ENCODE measurements at regions not wholly inside any gene's neighbourhood (a gene's known extent, or its start where the extent isn't known, plus 50 kb on each side); places are given as distances from the start of the nearest gene placed in this dataset.

GRCh38 chr4:45292844-45293243 lies 566.5 kb upstream of the GNPDA2 start:
- peaks cover 0 to 13% (median 4%) of the 10 kb centered on the region in 4 donors for H3K4me1 ChIP-seq
- no peaks in the 10 kb centered on the region for H3K36me3 ChIP-seq
- no peak overlapping the region for H3K4me3 ChIP-seq
- intact Hi-C loops (cut with DNase I; ENCODE audit: low total_unique reads) = no loop called here
- no peak for DNase-seq
- TF ChIP-seq POLR2A (IDR thresholded peaks at IDR 0.05) (no peak), POLR2AphosphoS5 (IDR thresholded peaks at IDR 0.05) (no peak), EP300 (IDR thresholded peaks at IDR 0.05) (no peak), CTCF (IDR thresholded peaks at IDR 0.05) (no peak)
- H3K27me3 ChIP-seq = no peaks in the 10 kb centered on the region
- peaks cover 0 to 10% (median 0%) of the 10 kb centered on the region in 4 donors for H3K9me3 ChIP-seq
- WGBS, 5 donors = 92 to 96% (median 93%) methylated on average over 4 of the region's 4 CpGs
- no peak overlapping the region for H3K27ac ChIP-seq

GRCh38 chr4:45284400-45285085 lies 558.2 kb upstream of the GNPDA2 start:
- H3K9me3 ChIP-seq = peaks cover 0 to under 1% (median 0%) of the 10 kb centered on the region in 4 donors
- WGBS, 5 donors = 84 to 89% (median 87%) methylated on average over 10 to 14 of the region's 14 CpGs

GRCh38 chr4:45283352-45283751 lies 557.0 kb upstream of the GNPDA2 start:
- peak in 1 of 2 donors; percentile 21 for DNase-seq
- H3K4me3 ChIP-seq = no peak overlapping the region
- WGBS, 5 donors = 79 to 86% (median 82%) methylated on average over 6 to 7 of the region's 7 CpGs

More at GRCh38 chr4:45284400-45285085, 558.2 kb upstream of the GNPDA2 start:
- Histone ChIP-seq H3K4me3 (no peak overlapping the region), H3K27me3 (no peaks in the 10 kb centered on the region), H3K27ac (no peak overlapping the region), H3K4me1 (no peaks in the 10 kb centered on the region), H3K36me3 (no peaks in the 10 kb centered on the region)
- TF ChIP-seq CTCF (IDR thresholded peaks at IDR 0.05) = no peak
- no peak for TF ChIP-seq POLR2A (IDR thresholded peaks at IDR 0.05)
- TF ChIP-seq EP300 (IDR thresholded peaks at IDR 0.05) = no peak
- intact Hi-C loops (cut with DNase I; ENCODE audit: low total_unique reads) = no loop called here
- DNase-seq = peak in 1 of 2 donors; percentile 21

GRCh38 chr4:45280121-45280520 lies 553.8 kb upstream of the GNPDA2 start:
- whole genome bisulfite sequencing, 5 donors = 79 to 92% (median 88%) methylated on average over 1 of the region's 1 CpG
- intact Hi-C loops (cut with DNase I; ENCODE audit: low total_unique reads) = no loop called here
- H3K27me3 ChIP-seq = no peaks in the 10 kb centered on the region
- no peaks in the 10 kb centered on the region for H3K9me3 ChIP-seq
- no peak for DNase-seq
- TF ChIP-seq EP300 (IDR thresholded peaks at IDR 0.05) (no peak), POLR2A (IDR thresholded peaks at IDR 0.05) (no peak), CTCF (IDR thresholded peaks at IDR 0.05) (no peak), POLR2AphosphoS5 (IDR thresholded peaks at IDR 0.05) (no peak)
- no peak overlapping the region for H3K27ac ChIP-seq
- H3K36me3 ChIP-seq = no peaks in the 10 kb centered on the region
- no peak overlapping the region for H3K4me3 ChIP-seq
- no peaks in the 10 kb centered on the region for H3K4me1 ChIP-seq

More at GRCh38 chr4:45283352-45283751, 557.0 kb upstream of the GNPDA2 start:
- intact Hi-C loops (cut with DNase I; ENCODE audit: low total_unique reads) = no loop called here
- Histone ChIP-seq H3K27me3 (no peaks in the 10 kb centered on the region), H3K9me3 (no peaks in the 10 kb centered on the region), H3K27ac (no peak overlapping the region), H3K4me1 (no peaks in the 10 kb centered on the region), H3K36me3 (no peaks in the 10 kb centered on the region)
- TF ChIP-seq POLR2A (IDR thresholded peaks at IDR 0.05) (no peak), EP300 (IDR thresholded peaks at IDR 0.05) (no peak), POLR2AphosphoS5 (IDR thresholded peaks at IDR 0.05) (no peak), CTCF (IDR thresholded peaks at IDR 0.05) (no peak)

All from stomach (tissue), 8 donors.